ENCODE measurements at regions not wholly inside any gene's neighbourhood (a gene's known extent, or its start where the extent isn't known, plus 50 kb on each side); places are given as distances from the start of the nearest gene placed in this dataset.

- Histone ChIP-seq H3K27me3 (peaks cover 53% of the 10 kb centered on the region), H3K4me3 (ENCODE audit: low read depth, low read length) (no peak overlapping the region), H3K9me3 (no peaks in the 10 kb centered on the region), H3K36me3 (no peaks in the 10 kb centered on the region), H3K4me1 (no peaks in the 10 kb centered on the region)
- no peak for DNase-seq
- TF ChIP-seq, protein P1, sequence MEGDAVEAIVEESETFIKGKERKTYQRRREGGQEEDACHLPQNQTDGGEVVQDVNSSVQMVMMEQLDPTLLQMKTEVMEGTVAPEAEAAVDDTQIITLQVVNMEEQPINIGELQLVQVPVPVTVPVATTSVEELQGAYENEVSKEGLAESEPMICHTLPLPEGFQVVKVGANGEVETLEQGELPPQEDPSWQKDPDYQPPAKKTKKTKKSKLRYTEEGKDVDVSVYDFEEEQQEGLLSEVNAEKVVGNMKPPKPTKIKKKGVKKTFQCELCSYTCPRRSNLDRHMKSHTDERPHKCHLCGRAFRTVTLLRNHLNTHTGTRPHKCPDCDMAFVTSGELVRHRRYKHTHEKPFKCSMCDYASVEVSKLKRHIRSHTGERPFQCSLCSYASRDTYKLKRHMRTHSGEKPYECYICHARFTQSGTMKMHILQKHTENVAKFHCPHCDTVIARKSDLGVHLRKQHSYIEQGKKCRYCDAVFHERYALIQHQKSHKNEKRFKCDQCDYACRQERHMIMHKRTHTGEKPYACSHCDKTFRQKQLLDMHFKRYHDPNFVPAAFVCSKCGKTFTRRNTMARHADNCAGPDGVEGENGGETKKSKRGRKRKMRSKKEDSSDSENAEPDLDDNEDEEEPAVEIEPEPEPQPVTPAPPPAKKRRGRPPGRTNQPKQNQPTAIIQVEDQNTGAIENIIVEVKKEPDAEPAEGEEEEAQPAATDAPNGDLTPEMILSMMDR (IDR thresholded peaks at IDR 0.05; ENCODE audit: low read depth, low read length), result no peak
Measured at GRCh38 chr15:59821286-59821685, 132.2 kb upstream of the BNIP2 start.

DNA sequence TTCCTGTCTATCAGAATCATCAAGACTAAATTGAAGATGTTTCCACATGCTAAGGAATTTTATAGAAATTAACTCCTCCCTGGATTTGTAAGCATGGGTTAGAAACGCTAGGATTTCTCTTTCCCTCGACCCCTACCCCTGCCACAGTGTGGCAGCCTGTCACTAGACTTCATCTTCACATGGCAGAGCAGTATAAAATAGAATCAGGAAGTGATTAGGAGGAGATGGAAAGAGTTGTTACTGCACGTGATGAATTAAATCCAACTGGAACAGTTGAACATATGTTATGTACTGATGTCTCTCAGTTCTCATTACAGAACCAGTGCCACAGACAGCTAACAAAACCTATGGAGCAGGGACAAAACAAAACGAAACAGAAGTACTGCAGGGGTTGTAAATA, 130.0 kb upstream of the BNIP2 start:
- Histone ChIP-seq H3K4me3 (ENCODE audit: low read depth, low read length) (no peak overlapping the region), H3K27me3 (peaks cover 72% of the 10 kb centered on the region), H3K36me3 (no peaks in the 10 kb centered on the region), H3K9me3 (no peaks in the 10 kb centered on the region), H3K4me1 (no peaks in the 10 kb centered on the region)
- no peak for DNase-seq
- TF ChIP-seq, protein P1 (IDR thresholded peaks at IDR 0.05; ENCODE audit: low read depth, low read length), result no peak

GRCh38 chr15:59818336-59818735, 129.2 kb upstream of the BNIP2 start:
- TF ChIP-seq, protein P1 (IDR thresholded peaks at IDR 0.05; ENCODE audit: low read depth, low read length), result no peak
- no peak overlapping the region for H3K4me3 ChIP-seq (ENCODE audit: low read depth, low read length)
- H3K4me1 ChIP-seq, result no peaks in the 10 kb centered on the region
- DNase-seq, result no peak
- H3K9me3 ChIP-seq, result no peaks in the 10 kb centered on the region
- H3K27me3 ChIP-seq, result peaks cover 80% of the 10 kb centered on the region
- H3K36me3 ChIP-seq, result no peaks in the 10 kb centered on the region

- TF ChIP-seq, protein P1 (IDR thresholded peaks at IDR 0.05; ENCODE audit: low read depth, low read length), result no peak
- H3K4me1 ChIP-seq, result no peaks in the 10 kb centered on the region
- H3K9me3 ChIP-seq, result no peaks in the 10 kb centered on the region
- H3K36me3 ChIP-seq, result no peaks in the 10 kb centered on the region
- no peak for DNase-seq
- H3K4me3 ChIP-seq (ENCODE audit: low read depth, low read length), result no peak overlapping the region
- H3K27me3 ChIP-seq, result peaks cover 80% of the 10 kb centered on the region
Measured at GRCh38 chr15:59817834-59818233, 128.7 kb upstream of the BNIP2 start.

DNA sequence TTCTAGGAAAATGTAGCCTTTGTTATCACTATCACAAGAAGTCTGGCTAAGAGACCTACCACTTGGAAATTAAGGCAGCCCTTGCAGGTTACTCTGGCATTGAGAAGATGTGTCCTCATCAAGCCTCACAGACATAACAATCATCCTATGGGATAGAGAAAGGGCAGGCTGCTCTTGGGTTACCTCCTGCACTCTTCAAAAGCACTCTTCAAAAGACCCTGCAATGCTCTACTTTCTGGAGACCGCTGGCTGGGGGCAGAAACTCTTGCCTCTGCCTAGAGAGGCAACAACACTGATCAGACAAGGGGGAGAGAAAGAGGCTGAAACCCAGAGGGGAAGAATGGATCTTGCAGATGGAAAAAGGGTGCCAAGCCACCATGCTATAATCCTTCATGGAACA, 127.9 kb upstream of the BNIP2 start:
- Histone ChIP-seq H3K4me1 (no peaks in the 10 kb centered on the region), H3K9me3 (no peaks in the 10 kb centered on the region), H3K4me3 (ENCODE audit: low read depth, low read length) (no peak overlapping the region), H3K36me3 (no peaks in the 10 kb centered on the region), H3K27me3 (peaks cover 86% of the 10 kb centered on the region)
- TF ChIP-seq, protein P1 (IDR thresholded peaks at IDR 0.05; ENCODE audit: low read depth, low read length), result no peak
- no peak for DNase-seq

- no peaks in the 10 kb centered on the region for H3K4me1 ChIP-seq
- H3K36me3 ChIP-seq, result no peaks in the 10 kb centered on the region
- peaks cover 81% of the 10 kb centered on the region for H3K27me3 ChIP-seq
- no peak overlapping the region for H3K4me3 ChIP-seq (ENCODE audit: low read depth, low read length)
- H3K9me3 ChIP-seq, result no peaks in the 10 kb centered on the region
- TF ChIP-seq, protein P1 (IDR thresholded peaks at IDR 0.05; ENCODE audit: low read depth, low read length), result no peak
- DNase-seq, result no peak
Measured at GRCh38 chr15:59814409-59814808, 125.3 kb upstream of the BNIP2 start.
